Endometrium (tissue), 2 donors: ENCODE measurements at regions not wholly inside any gene's neighbourhood (a gene's known extent, or its start where the extent isn't known, plus 50 kb on each side); places are given as distances from the start of the nearest gene placed in this dataset.
"Not testable (repeated sequence)": the region's sequence is repeated elsewhere in the genome, so short reads cannot be mapped to it uniquely, and the experiment has no call there.

Experiments
- FAIRE-seq: peaks from 2 replicates; lab custom pipeline; 2012; peaks lifted over from hg19 to GRCh38; lab: Jason Lieb, UNC
- donor health status: control.
- donor health status: control.

DNA sequence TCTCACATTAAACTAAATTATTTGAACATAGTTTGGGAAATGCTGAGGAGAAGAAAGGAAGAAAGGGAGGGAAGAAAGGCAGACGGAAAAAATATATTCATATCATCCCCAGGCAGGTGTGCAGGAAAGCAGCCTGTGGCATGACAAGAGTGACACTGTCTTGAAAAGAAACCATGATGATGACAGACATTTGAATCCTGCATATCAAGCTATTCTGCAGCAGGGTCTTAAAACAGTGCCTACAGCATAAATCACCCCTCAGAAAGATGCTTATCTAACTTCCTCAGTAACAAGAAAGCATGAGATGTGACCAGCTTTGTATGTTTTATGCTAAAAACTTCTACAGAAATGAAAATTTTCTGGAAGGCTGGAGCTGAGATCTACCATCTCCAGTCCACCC, 144.5 kb upstream of the GRM7 start:
- FAIRE-seq, result no peak

- no peak for FAIRE-seq
These were observed 143.6 kb upstream of the GRM7 start for GRCh38 chr3:6717026-6717943.

GRCh38 chr3:6719999-6720398, 140.9 kb upstream of the GRM7 start:
- no peak for FAIRE-seq

DNA sequence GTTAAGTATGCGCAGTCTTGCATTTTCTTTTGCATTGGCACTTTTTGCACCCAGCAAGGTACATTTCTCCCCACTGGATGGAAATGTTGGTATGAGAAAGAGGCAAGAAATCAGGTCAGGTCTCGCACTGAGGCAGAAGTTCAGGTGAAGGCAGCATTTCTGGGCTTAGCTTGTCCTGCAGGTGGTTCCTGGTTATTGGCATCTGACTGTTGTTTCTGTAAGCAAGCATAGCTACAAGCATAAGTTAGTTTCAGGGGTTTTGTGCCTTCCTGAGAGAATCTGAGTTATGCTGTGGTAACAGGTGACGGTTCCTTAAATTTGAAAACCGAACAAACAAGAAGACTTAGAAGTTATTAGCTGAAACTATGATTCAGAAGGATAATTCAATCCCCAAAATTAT, 139.4 kb upstream of the GRM7 start:
- FAIRE-seq, result no peak

DNA sequence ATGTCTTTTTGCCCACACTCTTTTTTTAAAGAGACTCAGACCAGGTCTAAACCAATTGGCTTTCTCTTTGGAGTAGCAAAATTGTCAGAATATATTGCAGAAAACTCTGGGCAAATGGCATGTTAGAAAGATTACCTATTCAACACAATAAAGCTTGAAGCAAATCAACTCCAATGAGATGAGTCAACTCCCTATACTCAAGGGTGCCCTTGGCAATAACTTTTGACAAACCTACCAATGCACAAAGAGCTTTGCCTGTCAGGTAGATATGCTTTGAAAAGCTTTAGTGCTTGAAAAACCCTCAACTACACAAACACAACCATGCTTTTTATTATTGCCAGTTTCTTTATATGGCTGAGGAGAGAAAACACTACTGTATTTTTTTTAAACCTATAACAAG, 137.7 kb upstream of the GRM7 start:
- FAIRE-seq, result no peak

GRCh38 chr3:6726811-6727210, 134.1 kb upstream of the GRM7 start:
- no peak for FAIRE-seq

GRCh38 chr3:6732807-6733206, 128.1 kb upstream of the GRM7 start:
- FAIRE-seq, result no peak

DNA sequence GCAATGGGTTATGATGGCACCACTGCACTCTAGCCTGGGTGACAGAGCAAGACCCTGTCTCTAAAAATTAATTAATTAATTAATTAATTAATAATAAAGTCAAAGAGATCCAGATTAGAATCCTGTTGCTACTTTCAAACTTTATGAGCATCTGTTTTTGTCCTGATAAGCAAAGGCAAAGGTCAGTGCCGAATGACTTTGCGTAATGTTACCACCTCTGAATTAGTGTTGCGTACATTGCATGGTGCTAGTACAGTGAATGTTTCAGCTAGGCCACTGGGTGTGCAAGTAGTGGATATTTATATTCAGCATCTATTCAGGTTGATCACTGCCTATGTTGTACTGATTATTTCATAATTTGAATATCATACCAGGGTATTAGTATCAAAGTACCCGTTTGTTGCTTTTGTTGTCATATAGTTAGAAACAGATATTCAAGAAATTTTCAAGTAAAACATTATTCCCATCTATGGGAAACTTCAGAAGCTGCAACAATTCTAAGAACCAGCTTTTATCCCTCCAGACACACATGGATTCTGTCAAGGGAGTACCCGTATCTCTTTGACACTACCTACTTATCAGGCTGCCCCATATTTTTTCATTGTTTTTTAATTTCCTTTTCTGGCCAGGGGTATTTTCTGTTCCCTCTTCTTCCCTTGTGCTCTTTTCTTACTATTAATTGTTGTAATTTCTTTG, 127.1 kb upstream of the GRM7 start:
- FAIRE-seq, result no peak

GRCh38 chr3:6734395-6734746, 126.5 kb upstream of the GRM7 start:
- no peak for FAIRE-seq

DNA sequence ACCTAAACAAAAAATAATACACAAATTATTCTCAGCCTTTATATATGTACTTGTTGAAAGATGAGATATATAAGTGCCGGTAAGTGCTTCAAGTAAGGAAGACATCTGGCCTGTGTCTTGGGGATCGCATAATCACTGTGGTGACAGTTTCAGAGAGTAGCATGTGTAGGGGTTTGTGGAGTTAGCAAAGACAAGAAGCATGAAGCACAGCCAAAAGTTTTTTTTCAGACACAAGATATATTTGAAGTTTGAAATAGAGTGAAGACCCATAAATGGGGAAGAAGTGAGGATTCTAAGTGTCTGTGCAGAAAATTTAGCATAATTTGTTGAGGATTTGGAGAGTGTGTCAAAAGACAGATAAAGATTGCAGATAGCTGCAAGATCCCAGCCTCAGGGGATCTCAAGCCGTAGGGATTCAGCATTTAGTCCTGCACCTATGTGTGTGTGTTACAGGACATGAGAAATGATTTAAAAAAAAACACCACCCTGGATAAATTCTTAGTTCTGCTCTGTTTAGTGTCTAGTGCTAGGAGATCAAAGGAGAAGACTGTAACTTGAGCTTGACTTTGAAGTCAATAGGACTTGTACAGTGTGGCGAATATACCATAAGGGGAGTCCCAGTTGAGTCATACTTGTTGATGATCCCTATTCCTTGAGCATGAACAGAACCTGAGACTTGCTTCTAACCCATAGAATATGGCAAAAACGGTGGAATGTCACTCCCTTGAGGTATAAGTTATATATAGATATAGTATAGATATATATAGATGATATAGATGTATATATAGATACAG, 123.9 kb upstream of the GRM7 start:
- no peak for FAIRE-seq

- no peak for FAIRE-seq
These were observed 123.3 kb upstream of the GRM7 start for GRCh38 chr3:6737630-6738029.

DNA sequence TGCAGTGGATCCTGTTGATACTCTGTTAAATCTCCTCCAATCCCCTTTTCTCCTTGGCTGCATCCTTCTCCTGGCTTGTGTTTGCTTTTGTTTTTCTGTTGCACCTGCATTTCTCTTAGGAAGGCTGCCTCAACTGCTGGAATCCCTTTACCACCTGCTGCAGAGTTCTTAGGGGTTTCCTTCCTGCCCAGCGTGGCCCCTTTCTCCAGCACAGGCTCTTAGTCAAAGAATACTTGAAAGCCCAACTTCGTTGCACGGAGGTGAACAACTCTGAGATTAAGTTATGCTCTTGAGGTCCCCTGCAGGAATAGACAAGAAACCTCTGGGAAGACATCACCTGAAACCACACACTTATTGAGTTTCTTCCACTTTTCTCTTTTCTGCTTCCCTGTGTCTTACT, 121.6 kb upstream of the GRM7 start:
- no peak for FAIRE-seq

DNA sequence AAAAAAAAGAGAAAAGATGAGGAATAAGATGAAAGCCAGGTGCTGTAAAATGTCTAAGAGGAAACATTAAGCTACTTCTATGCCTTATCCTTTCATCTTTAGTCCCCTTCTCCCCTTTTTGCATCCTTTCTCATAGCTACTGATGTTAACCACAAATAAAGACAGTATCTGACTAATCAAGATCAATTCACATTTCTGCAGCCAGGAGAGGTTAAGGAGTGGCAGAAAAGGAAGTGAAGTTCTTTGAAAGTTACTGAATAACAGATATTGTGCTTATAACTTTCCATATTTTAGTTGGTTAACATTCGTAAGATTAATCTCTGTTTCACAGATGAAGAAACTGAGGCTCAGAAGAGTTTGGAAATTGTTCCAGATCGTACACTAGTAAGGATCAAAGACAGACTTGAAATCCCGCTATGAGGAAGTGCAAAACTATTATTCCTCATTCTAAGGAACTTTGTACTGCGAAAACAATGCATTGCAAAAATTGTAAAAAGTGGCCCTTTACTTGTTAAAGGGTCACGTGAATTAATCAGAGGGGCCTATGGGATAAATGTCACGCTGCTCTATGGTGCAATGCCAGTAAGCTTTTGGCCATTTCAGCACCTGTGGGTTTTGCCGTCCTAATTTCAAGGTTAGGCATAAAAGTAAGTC, 117.7 kb upstream of the GRM7 start:
- FAIRE-seq, result no peak

DNA sequence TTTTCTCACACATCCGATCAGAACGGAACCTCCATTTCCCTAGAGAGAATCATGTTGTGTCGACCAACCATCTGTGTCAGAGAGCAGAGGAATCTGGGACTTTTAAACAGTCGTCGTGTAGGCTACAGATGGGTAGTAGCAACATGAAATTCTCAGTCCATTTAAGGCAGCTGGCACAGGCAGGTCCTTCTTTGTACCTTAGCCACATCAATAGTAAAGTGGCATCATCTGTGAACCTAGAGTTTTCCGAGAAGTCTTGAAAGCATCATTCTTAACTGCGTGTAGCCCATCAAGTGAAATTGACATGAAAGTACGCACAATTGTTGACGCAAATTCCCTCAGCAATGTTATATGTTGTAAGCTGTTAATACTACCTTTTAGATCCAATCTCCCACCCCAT, 114.5 kb upstream of the GRM7 start:
- no peak for FAIRE-seq

DNA sequence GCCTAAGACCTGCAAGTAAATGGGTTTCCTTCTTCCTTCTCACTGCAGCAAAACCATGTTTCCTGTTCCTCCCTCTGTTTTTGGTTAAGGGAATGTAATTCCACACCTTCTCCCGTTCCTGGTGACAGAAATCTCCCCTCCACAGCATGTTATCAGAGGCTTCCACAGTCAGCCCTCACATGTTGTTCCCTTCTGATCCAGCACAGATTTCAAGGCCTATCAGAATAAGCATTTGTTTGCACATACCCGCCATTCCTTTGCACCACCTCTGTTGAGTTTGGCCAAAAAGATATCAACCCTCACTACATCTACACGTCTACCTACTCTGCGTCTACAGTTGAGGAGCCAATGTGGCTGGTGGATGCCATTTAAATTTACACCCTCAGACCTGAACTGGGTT, 113.9 kb upstream of the GRM7 start:
- no peak for FAIRE-seq

- FAIRE-seq, result no peak
These were observed 110.1 kb upstream of the GRM7 start for GRCh38 chr3:6750782-6751181.

GRCh38 chr3:6753536-6753935, 107.4 kb upstream of the GRM7 start:
- no peak for FAIRE-seq

DNA sequence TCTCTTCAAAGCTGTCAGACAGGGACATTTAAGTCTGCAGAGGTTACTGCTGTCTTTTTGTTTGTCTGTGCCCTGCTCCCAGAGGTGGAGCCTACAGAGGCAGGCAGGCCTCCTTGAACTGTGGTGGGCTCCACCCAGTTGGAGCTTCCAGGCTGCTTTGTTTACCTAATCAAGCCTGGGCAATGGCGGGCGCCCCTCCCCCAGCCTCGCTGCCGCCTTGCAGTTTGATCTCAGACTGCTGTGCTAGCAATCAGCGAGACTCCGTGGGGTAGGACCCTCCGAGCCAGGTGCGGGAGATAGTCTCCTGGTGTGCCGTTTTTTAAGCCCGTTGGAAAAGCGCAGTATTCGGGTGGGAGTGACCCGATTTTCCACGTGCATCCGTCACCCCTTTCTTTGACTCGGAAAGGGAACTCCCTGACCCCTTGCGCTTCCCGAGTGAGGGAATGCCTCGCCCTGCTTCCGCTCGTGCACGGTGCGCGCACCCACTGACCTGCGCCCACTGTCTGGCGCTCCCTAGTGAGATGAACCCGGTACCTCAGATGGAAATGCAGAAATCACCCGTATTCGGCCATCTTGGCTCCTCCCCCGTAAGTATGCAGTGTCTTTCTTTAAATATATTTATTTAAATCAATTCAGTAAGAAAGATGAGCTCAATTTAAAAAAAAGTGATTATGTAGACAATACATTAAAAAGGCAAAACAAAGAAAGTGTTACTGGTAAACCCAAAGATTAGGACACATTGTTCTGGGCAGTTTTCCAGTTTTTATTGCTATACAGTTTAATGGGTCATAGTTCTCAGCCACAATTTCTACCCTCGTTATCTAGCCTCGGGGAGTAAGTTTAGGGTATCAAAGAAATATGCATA, 91.2 kb upstream of the GRM7 start:
- FAIRE-seq, result not testable (repeated sequence)

- FAIRE-seq, result no peak
These were observed 90.6 kb upstream of the GRM7 start for GRCh38 chr3:6770397-6770690.

DNA sequence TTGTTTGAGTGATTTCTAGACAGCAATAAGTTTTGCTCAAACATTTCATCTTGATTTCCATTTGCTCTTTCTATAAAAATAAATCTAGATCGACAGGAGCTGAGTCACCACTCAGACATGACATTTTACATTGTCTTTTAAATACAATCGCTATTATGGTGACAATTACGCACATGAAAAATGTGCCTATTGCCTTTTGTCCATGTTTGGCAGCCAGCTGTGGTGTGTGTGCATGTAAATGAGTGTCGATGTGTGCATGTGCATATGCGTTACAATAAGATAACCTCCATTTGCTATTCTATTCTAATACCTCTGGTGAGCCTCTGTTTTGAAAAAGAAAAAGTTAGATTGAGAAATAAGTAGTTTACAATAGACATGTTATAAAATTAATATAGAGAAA, 89.7 kb upstream of the GRM7 start:
- no peak for FAIRE-seq

GRCh38 chr3:6779140-6779539, 81.8 kb upstream of the GRM7 start:
- no peak for FAIRE-seq

DNA sequence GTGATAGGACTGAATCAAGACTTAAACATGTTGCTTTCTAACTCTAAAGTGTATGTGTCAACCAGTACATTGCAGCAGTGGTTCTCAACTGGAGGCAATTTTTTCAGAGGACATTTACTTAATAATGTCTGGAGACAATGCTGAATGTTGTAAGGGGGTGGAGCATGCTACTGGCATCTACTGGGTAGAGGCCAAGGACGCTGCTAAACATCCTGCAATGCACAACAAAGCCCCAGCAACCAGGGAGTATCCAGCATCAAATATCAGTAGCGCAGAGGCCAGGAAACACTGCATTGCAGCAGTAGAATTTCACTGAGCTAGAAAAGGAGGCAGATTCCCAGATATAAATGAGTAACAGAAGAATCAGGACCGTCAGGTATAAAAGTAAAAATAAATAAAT, 79.8 kb upstream of the GRM7 start:
- no peak for FAIRE-seq
